ENCODE measurements at regions not wholly inside any gene's neighbourhood (a gene's known extent, or its start where the extent isn't known, plus 50 kb on each side); places are given as distances from the start of the nearest gene placed in this dataset.

DNA sequence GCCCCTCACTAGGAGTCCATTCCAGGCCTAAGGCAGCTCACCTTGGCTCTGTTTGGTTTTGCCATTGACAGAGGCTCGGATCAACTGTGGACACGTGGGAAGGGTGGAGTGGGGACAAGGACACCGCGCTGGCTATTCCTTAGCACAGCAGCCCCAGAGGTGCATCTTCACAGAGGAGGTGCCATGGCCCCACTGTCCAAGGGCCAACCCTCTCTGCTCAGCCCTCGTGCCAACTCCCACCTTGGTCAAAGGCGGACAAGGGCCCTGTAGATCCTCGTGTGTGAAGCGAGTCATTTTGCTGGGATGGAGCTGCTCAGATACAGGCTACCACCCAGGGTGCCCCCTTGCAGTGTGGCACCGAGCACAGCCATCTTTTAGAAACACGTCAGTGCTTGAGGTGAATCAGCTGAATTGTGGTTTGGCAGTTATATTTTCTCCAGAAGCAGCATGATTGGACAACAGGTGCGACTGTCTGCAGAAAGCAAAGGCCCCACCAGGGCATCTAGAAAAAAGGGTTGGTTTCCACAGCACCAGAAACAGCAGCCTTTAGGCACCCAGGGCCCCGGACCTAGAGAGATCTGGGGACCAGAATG, 192.1 kb upstream of the GPR12 start:
- WGBS (ENCODE audit: insufficient coverage) = 79% methylated on average over 9 of the region's 12 CpGs
- H3K79me2 ChIP-seq (ENCODE audit: insufficient read depth, low read length) = no peaks in the 10 kb centered on the region
- H3K9ac ChIP-seq (ENCODE audit: insufficient read depth, low read length, poor library complexity, severe bottlenecking) = no peak overlapping the region
- Mint-ChIP-seq H3K27me3 (ENCODE audit: low read depth in 3 of 3) (peaks cover 0 to 1% (median 0%) of the 10 kb centered on the region in 3 donors), H3K36me3 (no peaks in the 10 kb centered on the region), H3K27ac (no peak overlapping the region), H3K4me1 (peaks cover 2% of the 10 kb centered on the region), H3K9me3 (no peaks in the 10 kb centered on the region), H3K4me3 (no peak overlapping the region)
- H3K36me3 ChIP-seq (replicated peaks in 1 of 2; ENCODE audit: control insufficient read depth in 1 of 2, insufficient read depth in 2 of 2, low read length in 2 of 2) = no peaks in the 10 kb centered on the region
- no peaks in the 10 kb centered on the region for H4K20me1 ChIP-seq (ENCODE audit: insufficient read depth, low read length)
- no peak overlapping the region for H3K4me2 ChIP-seq (replicated peaks; ENCODE audit: extremely low read depth, low read length, poor library complexity, severe bottlenecking)
- no peaks in the 10 kb centered on the region for H3K4me1 ChIP-seq (ENCODE audit: control insufficient read depth in 1 of 2, insufficient read depth in 2 of 2, low read length in 2 of 2)
- no peak overlapping the region for H2AFZ ChIP-seq (ENCODE audit: insufficient read depth, low read depth, low read length, poor library complexity, severe bottlenecking)
- intact Hi-C loops (cut with micrococcal nuclease) = no loop called here
- no peaks in the 10 kb centered on the region for H3K27me3 ChIP-seq (ENCODE audit: control insufficient read depth in 2 of 2, insufficient read depth in 2 of 2, low read length in 2 of 2)
- no peak for DNase-seq
- no peaks in the 10 kb centered on the region for H3K9me3 ChIP-seq (replicated peaks in 1 of 2; ENCODE audit: control insufficient read depth in 1 of 2, insufficient read depth in 1 of 2, low read length in 2 of 2)
- H3K27ac ChIP-seq (ENCODE audit: low read depth in 1 of 2, low read length in 2 of 2) = no peak overlapping the region
- H3K4me3 ChIP-seq (replicated peaks in 1 of 3; ENCODE audit: low read depth in 2 of 3, low read length in 3 of 3) = no peak overlapping the region
- no peak for TF ChIP-seq CTCF (IDR thresholded peaks at IDR 0.05)

DNA sequence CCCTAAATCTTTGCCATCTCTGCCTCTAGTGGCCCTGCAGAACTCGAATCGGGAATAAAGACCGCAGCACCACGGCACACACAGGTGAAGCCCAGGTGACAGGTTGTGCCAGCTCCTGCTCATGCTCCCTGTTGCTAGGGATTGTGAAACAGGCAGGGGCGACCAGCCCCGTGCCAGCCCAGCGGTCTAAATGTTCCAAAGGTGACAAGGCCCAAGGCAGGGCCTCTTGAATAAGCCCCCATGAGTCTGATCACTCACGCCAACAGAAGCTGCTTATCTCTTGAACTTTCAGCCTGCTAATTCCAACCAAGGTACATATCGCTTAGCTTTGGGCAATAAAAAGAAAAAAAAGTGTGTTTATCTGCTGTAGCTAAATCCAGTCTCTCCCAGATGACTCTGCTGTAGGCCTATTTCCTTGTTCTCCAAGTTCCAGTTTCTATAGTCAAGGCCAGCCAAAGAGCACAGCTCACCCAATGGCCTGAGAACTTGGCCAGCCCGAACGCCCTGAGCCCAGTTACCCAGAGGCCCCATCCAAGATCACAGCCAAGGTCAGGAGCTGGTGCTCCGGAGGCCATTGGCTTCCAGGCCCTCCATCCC, 191.1 kb upstream of the GPR12 start:
- Histone ChIP-seq H3K4me2 (replicated peaks; ENCODE audit: extremely low read depth, low read length, poor library complexity, severe bottlenecking) (no peak overlapping the region), H3K9ac (ENCODE audit: insufficient read depth, low read length, poor library complexity, severe bottlenecking) (no peak overlapping the region), H3K27me3 (ENCODE audit: control insufficient read depth in 2 of 2, insufficient read depth in 2 of 2, low read length in 2 of 2) (no peaks in the 10 kb centered on the region), H3K27ac (ENCODE audit: low read depth in 1 of 2, low read length in 2 of 2) (no peak overlapping the region), H2AFZ (ENCODE audit: insufficient read depth, low read depth, low read length, poor library complexity, severe bottlenecking) (no peak overlapping the region), H3K36me3 (replicated peaks in 1 of 2; ENCODE audit: control insufficient read depth in 1 of 2, insufficient read depth in 2 of 2, low read length in 2 of 2) (no peaks in the 10 kb centered on the region), H4K20me1 (ENCODE audit: insufficient read depth, low read length) (no peaks in the 10 kb centered on the region), H3K79me2 (ENCODE audit: insufficient read depth, low read length) (no peaks in the 10 kb centered on the region), H3K4me1 (ENCODE audit: control insufficient read depth in 1 of 2, insufficient read depth in 2 of 2, low read length in 2 of 2) (no peaks in the 10 kb centered on the region), H3K9me3 (replicated peaks in 1 of 2; ENCODE audit: control insufficient read depth in 1 of 2, insufficient read depth in 1 of 2, low read length in 2 of 2) (no peaks in the 10 kb centered on the region), H3K4me3 (replicated peaks in 1 of 3; ENCODE audit: low read depth in 2 of 3, low read length in 3 of 3) (no peak overlapping the region)
- Mint-ChIP-seq H3K36me3 (no peaks in the 10 kb centered on the region), H3K27me3 (ENCODE audit: low read depth in 3 of 3) (peaks cover 0 to 1% (median 0%) of the 10 kb centered on the region in 3 donors), H3K4me3 (no peak overlapping the region), H3K9me3 (no peaks in the 10 kb centered on the region), H3K27ac (no peak overlapping the region), H3K4me1 (no peaks in the 10 kb centered on the region)
- WGBS (ENCODE audit: insufficient coverage) = 95% methylated on average over 9 of the region's 12 CpGs
- no peak for DNase-seq
- intact Hi-C loops (cut with micrococcal nuclease) = no loop called here
- TF ChIP-seq CTCF (IDR thresholded peaks at IDR 0.05) = no peak

Measured in CD14-positive monocyte (primary cell).